ENCODE measurements at regions not wholly inside any gene's neighbourhood (a gene's known extent, or its start where the extent isn't known, plus 50 kb on each side); places are given as distances from the start of the nearest gene placed in this dataset.

- CTCF ChIA-PET = no interaction called here
- Histone ChIP-seq H4K20me1 (ENCODE audit: insufficient read depth) (no peaks in the 10 kb centered on the region), H3K36me3 (ENCODE audit: control insufficient read depth in 1 of 2, insufficient read depth in 2 of 2, low read length in 2 of 2) (no peaks in the 10 kb centered on the region), H3K27ac (ENCODE audit: low read depth, low read length) (no peak overlapping the region), H3K4me2 (ENCODE audit: low read length) (no peak overlapping the region), H3K4me3 (replicated peaks in 1 of 2; ENCODE audit: low read depth in 1 of 2, low read length in 2 of 2) (no peak overlapping the region), H3K4me1 (ENCODE audit: control insufficient read depth in 1 of 2, insufficient read depth in 2 of 2, low read length in 2 of 2) (0 out of 4 replicates have a peak, but pooled peaks cover 0 to 4% of the 10 kb centered on the region in 2 experiments), H3K9me3 (ENCODE audit: control insufficient read depth in 1 of 2, insufficient read depth in 1 of 2, low read depth in 1 of 2, low read length in 2 of 2) (no peaks in the 10 kb centered on the region), H3K27me3 (ENCODE audit: insufficient read depth, low read length) (peaks cover 53% of the 10 kb centered on the region), H3K9ac (ENCODE audit: low read length) (no peak overlapping the region), H2AFZ (ENCODE audit: low read depth, low read length, poor library complexity, severe bottlenecking) (no peak overlapping the region), H3K9me2 (ENCODE audit: insufficient read depth) (no peaks in the 10 kb centered on the region), H3K79me2 (ENCODE audit: insufficient read depth, low read length) (no peaks in the 10 kb centered on the region)
- no peak for TF ChIP-seq RAD21 (IDR thresholded peaks at IDR 0.05; ENCODE audit: low read depth)
- TF ChIP-seq CTCF (IDR thresholded peaks at IDR 0.05 in 2 of 3, conservative IDR thresholded peaks at IDR 0.05 in 1 of 3; ENCODE audit: borderline replicate concordance in 1 of 3, insufficient read depth in 1 of 3, low read depth in 2 of 3, low read length in 2 of 3) = no peak
- no peak for TF ChIP-seq CEBPB (IDR thresholded peaks at IDR 0.05; ENCODE audit: low read depth)
- TF ChIP-seq ATF3 (IDR thresholded peaks at IDR 0.05) = no peak
- TF ChIP-seq YY1 (IDR thresholded peaks at IDR 0.05; ENCODE audit: extremely low read depth, insufficient replicate concordance, low read depth, low read length) = no peak
- no peak for TF ChIP-seq EGR1 (IDR thresholded peaks at IDR 0.05; ENCODE audit: low read depth)
- no peak for TF ChIP-seq ZBTB33 (IDR thresholded peaks at IDR 0.05; ENCODE audit: extremely low read depth, insufficient replicate concordance, low read length)
- BruUV-seq (replicated peaks) = no TSS peak
- ATAC-seq (no peak), DNase-seq (ENCODE audit: low read depth, low spot score) (no peak)
- intact Hi-C loops (cut with micrococcal nuclease) = no loop called here
- POLR2A ChIA-PET = no interaction called here
- RAD21 ChIA-PET (ENCODE audit: low non-redundant PET in 1 of 2, low total read pairs in 2 of 2, uncharacterized antibody in 2 of 2, unreplicated experiment in 2 of 2) = no interaction called here
These were observed 143.4 kb downstream of the ANXA2 start for GRCh38 chr15:60254416-60254815.

All from HCT116 (cell line).